ENCODE measurements at regions not wholly inside any gene's neighbourhood (a gene's known extent, or its start where the extent isn't known, plus 50 kb on each side); places are given as distances from the start of the nearest gene placed in this dataset.

- TF ChIP-seq CTCF (IDR thresholded peaks at IDR 0.05; ENCODE audit: low read depth, low read length) (no peak), EZH2phosphoT487 (IDR thresholded peaks at IDR 0.05; ENCODE audit: low read depth) (no peak)
Observed at GRCh38 chr1:90593312-90593711, 123.8 kb downstream of the BARHL2 start.

Data from OCI-LY3 (cell line).